SK-N-SH treated with all-trans-retinoic acid at 6 μM for 48 hours (cell line): ENCODE measurements at regions not wholly inside any gene's neighbourhood (a gene's known extent, or its start where the extent isn't known, plus 50 kb on each side); places are given as distances from the start of the nearest gene placed in this dataset.

ENCODE experiments used
- ATAC-seq: fragments of 200-7000 bp; cut with Tn5 transposase; 3 replicates; pipeline ENCODE4 v1.9.1; 2020; ENCODE audit warnings: mild to moderate bottlenecking, moderate library complexity
- ARNTL ChIP-seq: fragments of 450-650 bp; formaldehyde crosslinking; IDR thresholded peaks from 2 replicates; pipeline ENCODE4 v1.5.0; 2020; ENCODE audit warnings: low read depth, mild to moderate bottlenecking, moderate library complexity, borderline replicate concordance
- BACH2 ChIP-seq: fragments of 250-450 bp; sonication (Bioruptor Pico); IDR thresholded peaks from 2 replicates; pipeline ENCODE4 v1.9.0; 2021; ENCODE audit warnings: mild to moderate bottlenecking, borderline replicate concordance
- CSDC2 ChIP-seq: fragments of 250-450 bp; sonication (Bioruptor Pico); IDR thresholded peaks from 2 replicates; pipeline ENCODE4 v1.5.0; 2020; ENCODE audit warnings: mild to moderate bottlenecking, moderate library complexity
- ESRRG ChIP-seq: fragments of 250-450 bp; sonication (Bioruptor Pico); IDR thresholded peaks from 2 replicates; pipeline ENCODE4 v1.6.1; 2021; ENCODE audit warnings: mild to moderate bottlenecking
- GLIS3 ChIP-seq: fragments of 250-450 bp; sonication (Bioruptor Pico); IDR thresholded peaks from 2 replicates; pipeline ENCODE4 v1.5.0; 2020; ENCODE audit warnings: mild to moderate bottlenecking, moderate library complexity
- ISL1 ChIP-seq: fragments of 250-450 bp; sonication (Bioruptor Pico); IDR thresholded peaks from 2 replicates; pipeline ENCODE4 v2.1.2; 2022; ENCODE audit warnings: mild to moderate bottlenecking, moderate library complexity
- OSR1 ChIP-seq: fragments of 250-450 bp; sonication (Bioruptor Pico); IDR thresholded peaks from 2 replicates; pipeline ENCODE4 v1.8.0; 2022; ENCODE audit warnings: moderate library complexity, mild to moderate bottlenecking, inconsistent platforms
- POU6F1 ChIP-seq: fragments of 250-450 bp; sonication (Bioruptor Pico); IDR thresholded peaks from 2 replicates; pipeline ENCODE4 v1.8.0; 2021; ENCODE audit warnings: low read depth, mild to moderate bottlenecking, moderate library complexity, borderline replicate concordance
- PPARA ChIP-seq: fragments of 250-450 bp; sonication (Bioruptor Pico); IDR thresholded peaks from 2 replicates; pipeline ENCODE4 v1.5.0; 2020; ENCODE audit warnings: mild to moderate bottlenecking, borderline replicate concordance
- RARB ChIP-seq: fragments of 250-450 bp; sonication (Bioruptor Pico); IDR thresholded peaks from 2 replicates; pipeline ENCODE4 v1.8.0; 2021; ENCODE audit warnings: mild to moderate bottlenecking, moderate library complexity
- SNAI2 ChIP-seq: fragments of 250-450 bp; sonication (Bioruptor Pico); IDR thresholded peaks from 2 replicates; pipeline ENCODE4 v1.5.0; 2020; ENCODE audit warnings: mild to moderate bottlenecking, moderate library complexity
- TCF4 ChIP-seq: fragments of 250-450 bp; sonication (Bioruptor Pico); IDR thresholded peaks from 2 replicates; pipeline ENCODE4 v1.8.0; 2021; ENCODE audit warnings: mild to moderate bottlenecking, moderate library complexity, borderline replicate concordance
- TOX ChIP-seq: fragments of 250-450 bp; sonication (Bioruptor Pico); IDR thresholded peaks from 2 replicates; pipeline ENCODE4 v1.8.0; 2021; ENCODE audit warnings: mild to moderate bottlenecking, moderate library complexity, borderline replicate concordance
- ZC3H10 ChIP-seq: fragments of 250-450 bp; sonication (Bioruptor Pico); IDR thresholded peaks from 2 replicates; pipeline ENCODE4 v1.5.1; 2021; ENCODE audit warnings: mild to moderate bottlenecking, moderate library complexity
- ZFP3 ChIP-seq: fragments of 250-450 bp; sonication (Bioruptor Pico); IDR thresholded peaks from 2 replicates; pipeline ENCODE4 v1.5.0; 2020; ENCODE audit warnings: mild to moderate bottlenecking, moderate library complexity
- ZFP30 ChIP-seq: fragments of 450-650 bp; formaldehyde crosslinking; IDR thresholded peaks from 2 replicates; pipeline ENCODE4 v1.5.0; 2022; ENCODE audit warnings: mild to moderate bottlenecking, moderate library complexity
- ZNF70 ChIP-seq: fragments of 450-650 bp; formaldehyde crosslinking; IDR thresholded peaks from 2 replicates; pipeline ENCODE4 v1.5.0; 2020; ENCODE audit warnings: mild to moderate bottlenecking, moderate library complexity
- ZNF8 ChIP-seq: fragments of 450-650 bp; formaldehyde crosslinking; IDR thresholded peaks from 2 replicates; pipeline ENCODE4 v1.5.0; 2020; ENCODE audit warnings: mild to moderate bottlenecking, moderate library complexity
- TF ChIP-seq, protein P1 (sequence below): fragments of 250-450 bp; sonication (Bioruptor Pico); IDR thresholded peaks from 2 replicates; pipeline ENCODE4 v1.5.1; 2020; ENCODE audit warnings: low read depth, mild to moderate bottlenecking, moderate library complexity
- TF ChIP-seq, protein P2 (sequence below): fragments of 250-450 bp; sonication (Bioruptor Pico); IDR thresholded peaks from 2 replicates; pipeline ENCODE4 v1.5.1; 2021; ENCODE audit warnings: mild to moderate bottlenecking, moderate library complexity
- TF ChIP-seq, protein P3 (sequence below): fragments of 250-450 bp; sonication (Bioruptor Pico); IDR thresholded peaks from 2 replicates; pipeline ENCODE4 v1.5.0; 2020; ENCODE audit warnings: mild to moderate bottlenecking, moderate library complexity

GRCh38 chr5:34484216-34484920 lies 171.8 kb upstream of the RAI14 start:
- no peak for ATAC-seq
- TF ChIP-seq BACH2 (CRISPR knock-in tag) (no peak), CSDC2 (no peak), ZC3H10 (CRISPR knock-in tag) (no peak)
- TF ChIP-seq, protein P1, sequence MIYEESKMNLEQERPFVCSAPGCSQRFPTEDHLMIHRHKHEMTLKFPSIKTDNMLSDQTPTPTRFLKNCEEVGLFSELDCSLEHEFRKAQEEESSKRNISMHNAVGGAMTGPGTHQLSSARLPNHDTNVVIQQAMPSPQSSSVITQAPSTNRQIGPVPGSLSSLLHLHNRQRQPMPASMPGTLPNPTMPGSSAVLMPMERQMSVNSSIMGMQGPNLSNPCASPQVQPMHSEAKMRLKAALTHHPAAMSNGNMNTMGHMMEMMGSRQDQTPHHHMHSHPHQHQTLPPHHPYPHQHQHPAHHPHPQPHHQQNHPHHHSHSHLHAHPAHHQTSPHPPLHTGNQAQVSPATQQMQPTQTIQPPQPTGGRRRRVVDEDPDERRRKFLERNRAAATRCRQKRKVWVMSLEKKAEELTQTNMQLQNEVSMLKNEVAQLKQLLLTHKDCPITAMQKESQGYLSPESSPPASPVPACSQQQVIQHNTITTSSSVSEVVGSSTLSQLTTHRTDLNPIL = no peak

- no peak for ATAC-seq
- TF ChIP-seq RARB (CRISPR knock-in tag) = no peak
Measured at GRCh38 chr5:34485768-34486030, 170.4 kb upstream of the RAI14 start.

GRCh38 chr5:34486160-34486848 lies 169.8 kb upstream of the RAI14 start:
- TF ChIP-seq SNAI2 (CRISPR knock-in tag) (no peak), ZC3H10 (CRISPR knock-in tag) (no peak), TCF4 (CRISPR knock-in tag) (no peak), OSR1 (CRISPR knock-in tag) (no peak), ZFP30 (CRISPR knock-in tag) (no peak), PPARA (CRISPR knock-in tag) (no peak), GLIS3 (CRISPR knock-in tag) (no peak), ESRRG (CRISPR knock-in tag) (no peak), POU6F1 (CRISPR knock-in tag) (no peak), BACH2 (CRISPR knock-in tag) (no peak), RARB (CRISPR knock-in tag) (no peak), ISL1 (CRISPR knock-in tag) (no peak), ZFP3 (no peak), ZNF70 (CRISPR knock-in tag) (no peak)
- TF ChIP-seq, protein P2, sequence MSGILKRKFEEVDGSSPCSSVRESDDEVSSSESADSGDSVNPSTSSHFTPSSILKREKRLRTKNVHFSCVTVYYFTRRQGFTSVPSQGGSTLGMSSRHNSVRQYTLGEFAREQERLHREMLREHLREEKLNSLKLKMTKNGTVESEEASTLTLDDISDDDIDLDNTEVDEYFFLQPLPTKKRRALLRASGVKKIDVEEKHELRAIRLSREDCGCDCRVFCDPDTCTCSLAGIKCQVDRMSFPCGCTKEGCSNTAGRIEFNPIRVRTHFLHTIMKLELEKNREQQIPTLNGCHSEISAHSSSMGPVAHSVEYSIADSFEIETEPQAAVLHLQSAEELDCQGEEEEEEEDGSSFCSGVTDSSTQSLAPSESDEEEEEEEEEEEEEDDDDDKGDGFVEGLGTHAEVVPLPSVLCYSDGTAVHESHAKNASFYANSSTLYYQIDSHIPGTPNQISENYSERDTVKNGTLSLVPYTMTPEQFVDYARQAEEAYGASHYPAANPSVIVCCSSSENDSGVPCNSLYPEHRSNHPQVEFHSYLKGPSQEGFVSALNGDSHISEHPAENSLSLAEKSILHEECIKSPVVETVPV (CRISPR knock-in tag) = no peak
- ATAC-seq = peak; percentile 89

GRCh38 chr5:34486849-34487158 lies 169.3 kb upstream of the RAI14 start:
- no peak for ATAC-seq
- TF ChIP-seq CSDC2 (no peak), ARNTL (CRISPR knock-in tag) (no peak), BACH2 (CRISPR knock-in tag) (no peak), ZNF8 (CRISPR knock-in tag) (no peak), ZFP3 (no peak), POU6F1 (CRISPR knock-in tag) (no peak), RARB (CRISPR knock-in tag) (no peak), ESRRG (CRISPR knock-in tag) (no peak), SNAI2 (CRISPR knock-in tag) (no peak), OSR1 (CRISPR knock-in tag) (no peak), ISL1 (CRISPR knock-in tag) (no peak), TCF4 (CRISPR knock-in tag) (no peak), PPARA (CRISPR knock-in tag) (no peak), TOX (CRISPR knock-in tag) (no peak), ZNF70 (CRISPR knock-in tag) (no peak), ZFP30 (CRISPR knock-in tag) (no peak)
- TF ChIP-seq, protein P3, sequence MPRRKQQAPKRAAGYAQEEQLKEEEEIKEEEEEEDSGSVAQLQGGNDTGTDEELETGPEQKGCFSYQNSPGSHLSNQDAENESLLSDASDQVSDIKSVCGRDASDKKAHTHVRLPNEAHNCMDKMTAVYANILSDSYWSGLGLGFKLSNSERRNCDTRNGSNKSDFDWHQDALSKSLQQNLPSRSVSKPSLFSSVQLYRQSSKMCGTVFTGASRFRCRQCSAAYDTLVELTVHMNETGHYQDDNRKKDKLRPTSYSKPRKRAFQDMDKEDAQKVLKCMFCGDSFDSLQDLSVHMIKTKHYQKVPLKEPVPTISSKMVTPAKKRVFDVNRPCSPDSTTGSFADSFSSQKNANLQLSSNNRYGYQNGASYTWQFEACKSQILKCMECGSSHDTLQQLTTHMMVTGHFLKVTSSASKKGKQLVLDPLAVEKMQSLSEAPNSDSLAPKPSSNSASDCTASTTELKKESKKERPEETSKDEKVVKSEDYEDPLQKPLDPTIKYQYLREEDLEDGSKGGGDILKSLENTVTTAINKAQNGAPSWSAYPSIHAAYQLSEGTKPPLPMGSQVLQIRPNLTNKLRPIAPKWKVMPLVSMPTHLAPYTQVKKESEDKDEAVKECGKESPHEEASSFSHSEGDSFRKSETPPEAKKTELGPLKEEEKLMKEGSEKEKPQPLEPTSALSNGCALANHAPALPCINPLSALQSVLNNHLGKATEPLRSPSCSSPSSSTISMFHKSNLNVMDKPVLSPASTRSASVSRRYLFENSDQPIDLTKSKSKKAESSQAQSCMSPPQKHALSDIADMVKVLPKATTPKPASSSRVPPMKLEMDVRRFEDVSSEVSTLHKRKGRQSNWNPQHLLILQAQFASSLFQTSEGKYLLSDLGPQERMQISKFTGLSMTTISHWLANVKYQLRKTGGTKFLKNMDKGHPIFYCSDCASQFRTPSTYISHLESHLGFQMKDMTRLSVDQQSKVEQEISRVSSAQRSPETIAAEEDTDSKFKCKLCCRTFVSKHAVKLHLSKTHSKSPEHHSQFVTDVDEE (CRISPR knock-in tag) = no peak
- TF ChIP-seq, protein P1 = no peak
- TF ChIP-seq, protein P2 (CRISPR knock-in tag) = no peak
